ENCODE measurements at regions not wholly inside any gene's neighbourhood (a gene's known extent, or its start where the extent isn't known, plus 50 kb on each side); places are given as distances from the start of the nearest gene placed in this dataset.

DNA sequence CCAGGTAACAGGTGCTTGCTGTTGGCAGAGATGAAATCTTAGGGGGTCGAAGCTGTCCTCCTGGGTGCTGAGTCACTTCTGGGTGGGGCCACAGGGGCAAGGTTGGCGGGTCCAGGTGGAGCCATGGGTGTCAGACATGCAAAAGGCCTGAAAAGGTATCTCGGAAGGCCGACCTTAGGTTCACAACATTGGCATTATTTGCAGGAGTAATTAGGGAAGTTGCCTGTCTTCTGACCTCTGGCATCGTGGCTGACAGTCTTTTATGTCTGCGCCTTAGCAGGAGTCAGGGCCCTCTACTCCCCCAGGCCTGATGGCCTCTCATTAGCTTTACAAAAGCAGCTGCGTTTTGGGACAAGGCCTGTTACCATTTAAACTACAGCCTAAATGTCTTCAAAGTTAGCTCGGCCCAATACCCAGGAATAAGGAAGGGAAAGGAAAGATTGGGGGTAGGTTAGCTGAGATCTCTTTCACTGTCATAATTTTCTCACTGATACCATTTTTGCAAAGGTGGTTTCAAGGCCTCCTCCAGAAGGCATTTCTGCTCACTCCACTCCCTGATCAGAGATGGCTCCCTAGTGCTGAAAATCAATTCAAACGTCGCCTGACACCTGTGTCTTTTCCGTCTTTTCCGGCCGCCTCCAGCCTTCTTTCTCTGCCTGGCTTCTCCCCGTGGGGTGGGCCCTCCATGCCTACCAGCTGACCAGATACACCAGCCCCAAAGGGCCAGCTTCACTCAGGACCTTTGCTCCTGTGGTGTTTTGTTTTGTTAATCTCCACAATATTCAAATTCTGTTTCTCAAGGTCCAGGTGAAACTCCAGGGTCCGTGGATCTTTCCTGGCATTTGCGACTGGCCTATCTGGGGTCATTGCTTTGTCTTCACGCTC is 90.8 kb downstream of the RHOB start:
- ATAC-seq (replicated peaks; ENCODE audit: extremely low read depth, poor library complexity, severe bottlenecking) (no peak), DNase-seq (ENCODE audit: low spot score in 2 of 2) (no peak)
- peaks cover 2% of the 10 kb centered on the region for H3K36me3 Mint-ChIP-seq (ENCODE audit: insufficient read depth)
- H3K4me3 Mint-ChIP-seq: no peak overlapping the region
- no peaks in the 10 kb centered on the region for H3K9me3 Mint-ChIP-seq
- H3K4me1 Mint-ChIP-seq: no peaks in the 10 kb centered on the region
- peaks cover 34% of the 10 kb centered on the region for H3K27me3 Mint-ChIP-seq
- H3K27ac Mint-ChIP-seq (ENCODE audit: low read depth): no peak overlapping the region

DNA sequence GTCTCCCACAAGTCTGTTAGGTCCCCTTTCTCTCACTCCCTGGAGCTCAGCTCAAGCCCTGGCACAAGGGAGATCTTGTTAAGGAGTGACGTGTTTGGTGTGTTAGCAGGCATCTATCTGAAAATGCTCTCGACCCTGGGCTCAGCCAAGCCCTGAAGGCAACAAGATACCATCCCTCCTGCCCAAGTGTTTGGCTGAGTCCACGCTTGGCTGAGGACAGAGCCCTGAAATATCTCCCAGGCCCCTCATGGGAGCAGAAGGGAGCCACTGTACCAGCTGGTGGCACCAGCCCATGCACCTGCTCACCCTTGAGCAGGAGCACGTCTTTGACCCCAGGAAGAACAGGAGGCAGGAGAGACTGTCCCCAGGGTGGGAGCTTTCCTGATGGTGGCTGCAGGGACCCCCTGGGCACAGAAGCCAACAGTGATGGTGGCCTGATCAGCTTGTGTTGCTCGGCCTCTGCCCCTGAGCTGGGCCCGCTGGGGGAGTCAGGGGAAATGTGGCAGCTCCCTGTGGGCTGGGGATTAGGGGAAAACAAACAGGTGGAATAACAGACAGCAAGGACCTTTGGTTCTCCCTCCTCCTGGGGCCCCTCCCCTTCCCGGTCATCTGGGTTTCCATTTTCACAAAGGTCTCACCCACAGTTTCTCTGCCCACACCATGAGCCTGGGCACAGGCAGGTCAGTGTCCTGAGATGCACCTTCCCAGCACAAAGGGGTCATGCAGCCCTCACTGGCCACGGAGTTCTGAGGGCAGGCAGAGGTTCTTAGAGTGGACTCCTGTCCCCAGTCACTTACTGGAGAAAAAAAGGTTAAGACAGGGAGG is 91.6 kb downstream of the RHOB start:
- H3K4me3 Mint-ChIP-seq: no peak overlapping the region
- ATAC-seq (replicated peaks; ENCODE audit: extremely low read depth, poor library complexity, severe bottlenecking) (no peak), DNase-seq (ENCODE audit: low spot score in 2 of 2) (no peak)
- no peaks in the 10 kb centered on the region for H3K9me3 Mint-ChIP-seq
- peaks cover 38% of the 10 kb centered on the region for H3K27me3 Mint-ChIP-seq
- H3K27ac Mint-ChIP-seq (ENCODE audit: low read depth): no peak overlapping the region
- peaks cover 2% of the 10 kb centered on the region for H3K36me3 Mint-ChIP-seq (ENCODE audit: insufficient read depth)
- H3K4me1 Mint-ChIP-seq: no peaks in the 10 kb centered on the region

DNA sequence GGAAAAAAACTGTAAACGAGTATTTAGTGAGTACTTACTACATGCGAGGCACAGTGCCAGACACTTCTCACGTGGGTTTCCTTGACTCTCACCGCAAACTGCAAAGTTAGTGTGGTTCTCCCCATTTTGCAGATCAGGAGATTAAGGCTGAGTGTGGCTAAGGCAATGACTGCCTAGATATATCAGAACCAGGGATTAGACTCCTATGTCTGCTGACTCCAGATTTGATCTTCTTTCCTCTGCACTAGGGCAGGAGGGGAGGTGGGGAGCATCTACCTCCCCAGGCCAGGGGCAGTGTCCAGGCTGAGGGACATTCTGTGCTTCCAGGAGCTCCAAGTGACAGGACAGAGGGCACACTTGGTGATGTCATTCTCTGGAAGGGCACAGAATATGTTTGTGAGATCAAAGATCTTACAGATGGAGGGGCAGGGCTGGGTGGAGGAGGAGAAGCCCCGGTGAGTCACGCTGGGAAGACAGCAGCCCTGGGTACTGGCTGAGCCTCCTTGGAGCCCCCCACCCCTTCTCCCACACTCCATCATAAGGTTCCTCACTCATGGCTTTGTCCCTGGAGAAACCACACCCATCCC is 92.4 kb downstream of the RHOB start:
- Mint-ChIP-seq H3K4me3 (no peak overlapping the region), H3K27me3 (peaks cover 31% of the 10 kb centered on the region), H3K27ac (ENCODE audit: low read depth) (no peak overlapping the region), H3K36me3 (ENCODE audit: insufficient read depth) (peaks cover 2% of the 10 kb centered on the region), H3K4me1 (no peaks in the 10 kb centered on the region), H3K9me3 (no peaks in the 10 kb centered on the region)
- ATAC-seq (replicated peaks; ENCODE audit: extremely low read depth, poor library complexity, severe bottlenecking) (no peak), DNase-seq (ENCODE audit: low spot score in 2 of 2) (no peak)

DNA sequence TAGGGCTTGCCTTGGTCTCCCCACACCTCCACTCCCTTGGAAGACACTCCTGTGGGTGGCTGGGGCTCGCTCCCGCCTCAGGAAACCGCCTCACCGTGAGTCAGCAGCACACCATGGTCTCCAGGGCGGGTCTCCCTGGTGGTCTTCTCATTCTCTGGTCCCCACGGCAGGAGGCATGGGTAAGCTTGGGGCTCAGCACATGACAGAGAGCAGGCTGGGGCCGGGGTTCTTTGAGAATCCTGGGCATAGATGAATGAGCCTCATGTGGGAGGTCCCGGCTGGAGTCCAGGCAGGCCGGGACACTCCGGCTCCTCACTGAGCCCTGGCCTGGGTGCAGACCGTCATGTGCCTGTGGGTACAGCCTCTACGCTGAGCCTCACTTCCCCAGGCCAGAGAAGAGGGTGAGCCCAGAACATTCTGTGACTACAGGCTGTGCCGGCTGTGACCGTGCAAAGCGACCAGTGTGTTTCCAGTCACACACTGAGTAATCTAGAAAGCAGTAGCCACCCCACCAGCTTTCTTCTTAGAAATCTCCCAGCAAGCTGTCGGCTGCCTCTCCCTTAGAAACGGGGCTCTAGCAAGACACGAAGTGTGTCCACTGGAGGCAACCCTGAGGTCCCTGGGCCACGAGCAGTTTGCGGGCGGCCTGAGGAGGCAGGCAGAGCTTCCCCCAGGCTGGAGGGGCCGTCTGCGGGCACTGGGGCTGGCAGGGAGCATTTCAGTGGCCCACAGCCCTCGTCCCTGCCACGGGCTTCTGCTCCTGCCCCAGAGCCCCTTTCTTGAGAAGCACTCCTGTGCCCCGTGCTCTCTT is 93.1 kb downstream of the RHOB start:
- ATAC-seq (replicated peaks; ENCODE audit: extremely low read depth, poor library complexity, severe bottlenecking): no peak
- Mint-ChIP-seq H3K4me3 (no peak overlapping the region), H3K36me3 (ENCODE audit: insufficient read depth) (peaks cover 2% of the 10 kb centered on the region), H3K4me1 (no peaks in the 10 kb centered on the region), H3K9me3 (no peaks in the 10 kb centered on the region), H3K27ac (ENCODE audit: low read depth) (no peak overlapping the region), H3K27me3 (peaks cover 24% of the 10 kb centered on the region)
- DNase-seq (ENCODE audit: low spot score in 2 of 2): no peak

DNA sequence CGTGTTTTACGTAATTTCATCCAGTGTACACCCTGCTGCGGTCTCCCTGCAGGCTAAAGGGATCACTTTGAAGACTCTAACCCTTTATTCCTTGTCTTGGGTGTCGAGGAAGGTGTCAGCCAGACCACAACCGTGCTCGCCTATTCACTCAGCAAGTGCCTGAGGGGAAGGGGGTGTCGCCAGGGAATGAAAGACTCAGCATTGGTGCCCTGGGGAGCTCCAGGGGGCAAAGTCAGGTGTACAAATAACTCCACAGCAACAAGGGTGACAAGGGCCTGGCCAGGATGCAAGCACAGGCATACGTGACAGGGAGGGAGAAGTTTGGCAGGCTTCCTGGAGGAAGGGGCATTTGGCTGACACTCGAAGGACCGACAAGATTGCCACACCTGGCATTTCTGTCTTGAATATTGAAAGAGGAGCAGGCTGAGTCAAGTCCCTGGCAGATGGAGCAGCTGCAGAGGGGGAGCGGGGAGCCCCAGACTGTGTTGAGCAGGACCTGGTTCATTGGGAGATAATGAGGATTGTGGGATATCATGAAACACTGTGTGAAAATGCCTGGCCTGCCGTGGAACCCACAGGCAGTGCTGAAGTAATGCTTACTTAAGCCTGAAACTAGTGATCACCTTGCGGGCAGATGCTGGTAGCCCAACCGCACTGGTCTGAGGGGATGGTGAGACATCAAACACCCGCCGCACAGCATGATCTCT is 93.9 kb downstream of the RHOB start:
- Mint-ChIP-seq H3K4me1 (no peaks in the 10 kb centered on the region), H3K27me3 (peaks cover 24% of the 10 kb centered on the region), H3K4me3 (no peak overlapping the region), H3K9me3 (no peaks in the 10 kb centered on the region), H3K36me3 (ENCODE audit: insufficient read depth) (peaks cover 2% of the 10 kb centered on the region), H3K27ac (ENCODE audit: low read depth) (no peak overlapping the region)
- DNase-seq (ENCODE audit: low spot score in 2 of 2) (no peak), ATAC-seq (replicated peaks; ENCODE audit: extremely low read depth, poor library complexity, severe bottlenecking) (no peak)

DNA sequence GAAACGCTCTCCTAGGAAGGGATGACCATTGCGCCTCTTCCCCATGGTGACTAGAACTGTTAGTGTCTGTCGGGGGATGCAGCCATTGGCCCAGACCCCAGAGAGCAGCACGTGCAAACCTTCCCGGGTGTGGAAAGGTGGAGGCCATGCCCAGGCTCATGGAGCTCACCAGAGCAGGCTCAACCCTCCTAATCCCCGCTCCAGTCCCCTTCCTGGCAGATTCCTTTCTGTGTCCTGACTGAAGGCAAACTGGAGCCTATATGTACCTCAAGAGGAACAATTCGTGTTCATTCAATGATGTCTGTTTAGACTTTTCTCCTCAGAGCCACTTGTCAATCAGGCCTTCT is 94.4 kb downstream of the RHOB start:
- Mint-ChIP-seq H3K9me3 (no peaks in the 10 kb centered on the region), H3K4me1 (no peaks in the 10 kb centered on the region), H3K4me3 (no peak overlapping the region), H3K27me3 (peaks cover 24% of the 10 kb centered on the region), H3K36me3 (ENCODE audit: insufficient read depth) (peaks cover 2% of the 10 kb centered on the region), H3K27ac (ENCODE audit: low read depth) (no peak overlapping the region)
- DNase-seq (ENCODE audit: low spot score in 2 of 2) (no peak), ATAC-seq (replicated peaks; ENCODE audit: extremely low read depth, poor library complexity, severe bottlenecking) (no peak)

DNA sequence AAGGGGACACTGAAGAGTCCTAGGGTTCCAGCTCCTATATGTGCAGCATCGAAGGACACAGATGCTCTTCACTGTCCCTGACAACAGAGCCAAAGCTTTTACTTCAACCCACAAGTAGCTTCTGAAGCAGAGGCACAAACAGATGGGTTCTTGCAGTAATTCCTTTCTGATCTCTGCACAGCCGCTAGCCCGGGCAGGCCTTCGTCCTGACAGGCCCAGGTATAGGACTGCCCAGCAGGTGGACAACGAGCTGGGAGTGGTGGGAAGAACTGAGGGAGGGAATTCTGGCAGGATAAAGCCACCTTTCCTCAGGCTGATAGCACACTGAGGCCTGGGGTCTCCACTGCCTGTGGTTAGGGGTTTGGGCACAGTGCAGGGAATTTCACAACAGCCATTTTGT is 94.8 kb downstream of the RHOB start:
- H3K4me1 Mint-ChIP-seq: no peaks in the 10 kb centered on the region
- no peak for DNase-seq (ENCODE audit: low spot score in 2 of 2)
- H3K36me3 Mint-ChIP-seq (ENCODE audit: insufficient read depth): peaks cover 2% of the 10 kb centered on the region
- H3K4me3 Mint-ChIP-seq: no peak overlapping the region
- H3K27me3 Mint-ChIP-seq: peaks cover 24% of the 10 kb centered on the region
- H3K9me3 Mint-ChIP-seq: no peaks in the 10 kb centered on the region
- no peak overlapping the region for H3K27ac Mint-ChIP-seq (ENCODE audit: low read depth)
- no peak for ATAC-seq (replicated peaks; ENCODE audit: extremely low read depth, poor library complexity, severe bottlenecking)

DNA sequence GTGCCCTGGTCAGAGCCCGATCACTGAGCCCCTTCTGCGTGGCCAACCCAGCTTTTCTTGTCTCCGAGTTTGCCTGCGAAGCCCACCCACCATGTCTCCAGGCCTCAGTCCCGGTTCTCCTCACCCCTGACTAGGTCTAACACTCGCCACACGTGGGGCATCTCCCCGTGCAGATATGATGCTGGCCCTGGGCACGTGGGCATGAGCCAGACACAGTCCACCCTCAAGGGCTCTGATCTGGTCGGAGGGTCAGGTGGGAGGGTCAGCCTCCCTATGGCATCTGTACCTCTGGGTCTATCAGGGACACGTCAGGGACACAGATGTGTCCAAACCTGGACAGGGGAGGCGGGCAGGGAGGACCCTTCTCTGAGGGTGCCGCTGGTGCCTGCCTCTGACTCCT is 95.4 kb downstream of the RHOB start:
- Mint-ChIP-seq H3K27me3 (peaks cover 24% of the 10 kb centered on the region), H3K4me3 (no peak overlapping the region), H3K27ac (ENCODE audit: low read depth) (no peak overlapping the region), H3K4me1 (no peaks in the 10 kb centered on the region), H3K9me3 (no peaks in the 10 kb centered on the region), H3K36me3 (ENCODE audit: insufficient read depth) (peaks cover 2% of the 10 kb centered on the region)
- ATAC-seq (replicated peaks; ENCODE audit: extremely low read depth, poor library complexity, severe bottlenecking) (no peak), DNase-seq (ENCODE audit: low spot score in 2 of 2) (no peak)

DNA sequence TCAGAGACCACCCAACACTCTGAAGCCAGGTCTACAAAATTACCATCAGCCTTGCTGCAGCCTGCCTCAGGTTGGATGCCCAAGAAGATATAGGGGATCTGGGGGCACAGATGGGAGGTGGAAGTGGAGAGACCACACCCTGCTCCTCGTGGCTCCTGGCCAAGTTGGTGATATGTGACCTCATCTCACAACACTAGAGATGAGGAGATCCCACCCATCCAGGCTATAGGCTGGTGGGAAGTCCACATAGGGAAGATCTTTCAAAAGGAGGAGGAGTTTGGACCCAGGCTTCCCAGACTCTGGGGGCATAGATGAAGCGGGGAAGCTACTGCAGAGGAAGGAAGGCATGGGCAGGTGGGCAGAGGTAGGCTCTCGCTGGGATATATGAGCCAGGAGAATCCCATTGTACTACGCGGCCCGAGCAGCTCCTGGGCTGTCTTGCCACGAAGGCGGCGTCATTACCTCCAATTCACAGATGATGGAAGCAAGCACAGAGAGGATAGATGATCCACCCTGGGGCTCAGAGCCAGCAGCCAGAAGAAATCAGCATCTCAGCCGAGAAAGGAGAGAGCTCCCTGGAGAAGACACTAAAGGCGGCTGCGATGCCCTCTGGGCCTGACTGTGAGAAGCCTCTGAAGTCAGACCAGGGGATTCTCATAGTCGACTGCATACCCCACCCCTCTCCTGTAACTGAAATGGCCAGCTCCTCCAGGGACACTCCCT is 96.0 kb downstream of the RHOB start:
- H3K4me3 Mint-ChIP-seq: no peak overlapping the region
- H3K4me1 Mint-ChIP-seq: no peaks in the 10 kb centered on the region
- peaks cover 2% of the 10 kb centered on the region for H3K36me3 Mint-ChIP-seq (ENCODE audit: insufficient read depth)
- no peak overlapping the region for H3K27ac Mint-ChIP-seq (ENCODE audit: low read depth)
- H3K9me3 Mint-ChIP-seq: no peaks in the 10 kb centered on the region
- ATAC-seq (replicated peaks; ENCODE audit: extremely low read depth, poor library complexity, severe bottlenecking): no peak
- no peak for DNase-seq (ENCODE audit: low spot score in 2 of 2)
- peaks cover 24% of the 10 kb centered on the region for H3K27me3 Mint-ChIP-seq

DNA sequence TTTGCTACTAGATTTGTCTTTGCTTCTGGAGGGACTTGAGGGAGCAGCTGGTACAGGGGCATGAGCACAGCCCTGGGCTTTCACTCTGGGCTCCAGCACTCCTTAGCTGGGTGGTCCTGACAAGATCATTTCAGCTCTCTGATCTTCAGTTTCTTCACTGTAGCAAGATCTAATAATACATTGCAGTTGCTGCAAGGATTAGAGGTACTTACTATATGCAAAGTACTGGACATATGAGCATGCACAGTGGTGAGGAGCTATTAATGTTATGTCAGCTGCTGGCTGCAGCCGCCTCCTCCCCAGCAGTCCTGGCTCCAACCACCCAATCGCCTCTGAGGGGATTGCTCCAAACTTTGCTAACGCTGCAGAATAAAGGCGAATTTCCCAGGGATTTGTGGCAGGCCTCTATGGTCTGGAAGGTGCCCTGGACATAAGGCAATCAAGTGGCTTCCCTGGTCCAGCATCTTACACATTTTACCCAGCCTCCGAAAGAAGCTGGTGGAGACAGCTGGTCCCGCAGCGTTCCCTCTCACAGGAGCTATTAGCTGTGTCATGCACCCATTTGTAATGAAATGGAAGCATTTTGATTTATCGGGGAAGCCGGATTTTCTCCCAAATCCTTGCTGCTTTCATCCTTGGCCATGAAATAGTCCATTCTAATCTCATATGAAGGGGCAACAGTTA is 96.7 kb downstream of the RHOB start:
- Mint-ChIP-seq H3K4me3 (no peak overlapping the region), H3K27ac (ENCODE audit: low read depth) (no peak overlapping the region), H3K4me1 (no peaks in the 10 kb centered on the region), H3K9me3 (no peaks in the 10 kb centered on the region), H3K36me3 (ENCODE audit: insufficient read depth) (no peaks in the 10 kb centered on the region), H3K27me3 (peaks cover 24% of the 10 kb centered on the region)
- DNase-seq (ENCODE audit: low spot score in 2 of 2) (no peak), ATAC-seq (replicated peaks; ENCODE audit: extremely low read depth, poor library complexity, severe bottlenecking) (no peak)

DNA sequence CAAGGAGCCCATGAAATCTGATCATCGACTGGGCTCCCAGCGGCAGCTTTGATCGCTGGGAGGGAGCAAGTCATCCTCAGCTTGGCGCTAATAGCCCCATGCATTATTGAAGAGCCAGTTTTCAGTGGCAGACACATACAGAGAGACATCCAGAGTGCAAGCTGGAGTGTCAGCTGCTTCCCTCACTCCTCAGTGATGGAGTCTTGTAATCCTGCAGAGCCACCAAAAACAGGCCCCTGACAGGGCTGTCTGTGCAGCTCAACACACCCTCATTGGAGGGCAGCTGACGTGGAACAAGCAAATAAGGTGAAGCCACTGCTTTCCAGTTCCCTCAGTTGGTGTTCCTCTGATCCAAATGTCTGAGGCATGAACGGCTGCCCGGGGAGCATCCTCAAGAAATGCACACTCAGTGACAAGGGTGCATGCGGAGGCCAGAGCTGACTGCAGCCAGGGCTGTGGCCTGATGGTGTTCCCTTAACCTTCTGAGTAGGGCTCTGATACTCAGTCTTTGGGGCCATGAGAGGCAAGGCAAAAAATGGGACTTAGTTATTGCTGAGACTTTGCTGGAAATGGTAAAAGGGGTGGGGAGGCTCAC is 97.4 kb downstream of the RHOB start:
- no peak for DNase-seq (ENCODE audit: low spot score in 2 of 2)
- peaks cover 24% of the 10 kb centered on the region for H3K27me3 Mint-ChIP-seq
- H3K4me1 Mint-ChIP-seq: no peaks in the 10 kb centered on the region
- no peaks in the 10 kb centered on the region for H3K36me3 Mint-ChIP-seq (ENCODE audit: insufficient read depth)
- no peak for ATAC-seq (replicated peaks; ENCODE audit: extremely low read depth, poor library complexity, severe bottlenecking)
- H3K9me3 Mint-ChIP-seq: no peaks in the 10 kb centered on the region
- no peak overlapping the region for H3K4me3 Mint-ChIP-seq
- no peak overlapping the region for H3K27ac Mint-ChIP-seq (ENCODE audit: low read depth)

Data from central memory CD8-positive, alpha-beta T cell (primary cell).